D721Med (cell line): ENCODE measurements at regions not wholly inside any gene's neighbourhood (a gene's known extent, or its start where the extent isn't known, plus 50 kb on each side); places are given as distances from the start of the nearest gene placed in this dataset.

Source experiments
- DNase-seq: peaks from one replicate; pipeline ENCODE4 v3.0.0; 2011; ENCODE audit warnings: low spot score; ENCODE audit not compliant: insufficient read length
- FAIRE-seq: peaks from 2 replicates; lab custom pipeline; 2011; peaks lifted over from hg19 to GRCh38; lab: Jason Lieb, UNC
- TF ChIP-seq, protein P1 (sequence below): IDR thresholded peaks from 2 replicates; pipeline ENCODE4 v1.5.1; 2012; ENCODE audit warnings: mild to moderate bottlenecking, control low read depth; ENCODE audit not compliant: insufficient read depth; ENCODE audit errors: missing control alignments

DNA sequence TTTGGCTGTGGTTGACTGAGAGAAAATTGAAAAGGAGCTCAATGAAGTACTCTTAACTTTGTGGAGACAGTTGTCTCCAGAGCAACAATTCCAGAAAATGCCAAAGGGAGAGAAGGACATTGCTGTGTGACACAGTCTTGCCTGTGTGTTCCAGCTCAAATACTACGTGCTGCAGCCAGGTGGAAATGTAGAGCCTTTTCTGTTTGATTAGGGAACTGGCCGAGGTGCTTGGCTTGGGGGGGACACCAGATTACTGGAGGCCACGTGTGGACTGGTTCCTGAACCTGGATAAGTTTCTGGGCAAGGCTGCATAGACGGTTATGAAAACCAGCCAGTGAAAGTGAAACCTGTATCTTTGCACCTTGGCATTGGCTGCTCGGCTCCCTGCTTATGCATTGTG, 217.9 kb downstream of the CTH start:
- DNase-seq (no peak), FAIRE-seq (no peak)
- TF ChIP-seq, protein P1, sequence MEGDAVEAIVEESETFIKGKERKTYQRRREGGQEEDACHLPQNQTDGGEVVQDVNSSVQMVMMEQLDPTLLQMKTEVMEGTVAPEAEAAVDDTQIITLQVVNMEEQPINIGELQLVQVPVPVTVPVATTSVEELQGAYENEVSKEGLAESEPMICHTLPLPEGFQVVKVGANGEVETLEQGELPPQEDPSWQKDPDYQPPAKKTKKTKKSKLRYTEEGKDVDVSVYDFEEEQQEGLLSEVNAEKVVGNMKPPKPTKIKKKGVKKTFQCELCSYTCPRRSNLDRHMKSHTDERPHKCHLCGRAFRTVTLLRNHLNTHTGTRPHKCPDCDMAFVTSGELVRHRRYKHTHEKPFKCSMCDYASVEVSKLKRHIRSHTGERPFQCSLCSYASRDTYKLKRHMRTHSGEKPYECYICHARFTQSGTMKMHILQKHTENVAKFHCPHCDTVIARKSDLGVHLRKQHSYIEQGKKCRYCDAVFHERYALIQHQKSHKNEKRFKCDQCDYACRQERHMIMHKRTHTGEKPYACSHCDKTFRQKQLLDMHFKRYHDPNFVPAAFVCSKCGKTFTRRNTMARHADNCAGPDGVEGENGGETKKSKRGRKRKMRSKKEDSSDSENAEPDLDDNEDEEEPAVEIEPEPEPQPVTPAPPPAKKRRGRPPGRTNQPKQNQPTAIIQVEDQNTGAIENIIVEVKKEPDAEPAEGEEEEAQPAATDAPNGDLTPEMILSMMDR: no peak

DNA sequence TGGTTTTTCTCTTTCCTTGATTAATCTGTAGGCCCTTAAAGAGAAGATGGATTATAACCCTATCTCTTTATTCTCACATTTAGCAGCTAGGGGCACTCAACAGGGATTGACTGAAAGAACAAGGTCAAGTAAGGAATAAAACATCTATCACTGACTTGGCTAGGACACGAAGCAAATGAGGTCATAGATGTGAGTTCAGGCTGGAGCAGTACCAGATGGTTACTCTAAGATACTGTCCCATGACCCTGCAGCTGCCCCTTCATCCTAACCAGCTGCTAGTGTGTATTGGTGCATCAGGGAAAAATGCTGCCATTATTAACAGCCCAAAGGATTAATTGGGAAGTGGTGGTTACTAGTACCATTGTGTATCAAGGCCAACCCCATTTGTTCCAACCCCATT, 221.9 kb downstream of the CTH start:
- FAIRE-seq (no peak), DNase-seq (no peak)
- TF ChIP-seq, protein P1: no peak

DNA sequence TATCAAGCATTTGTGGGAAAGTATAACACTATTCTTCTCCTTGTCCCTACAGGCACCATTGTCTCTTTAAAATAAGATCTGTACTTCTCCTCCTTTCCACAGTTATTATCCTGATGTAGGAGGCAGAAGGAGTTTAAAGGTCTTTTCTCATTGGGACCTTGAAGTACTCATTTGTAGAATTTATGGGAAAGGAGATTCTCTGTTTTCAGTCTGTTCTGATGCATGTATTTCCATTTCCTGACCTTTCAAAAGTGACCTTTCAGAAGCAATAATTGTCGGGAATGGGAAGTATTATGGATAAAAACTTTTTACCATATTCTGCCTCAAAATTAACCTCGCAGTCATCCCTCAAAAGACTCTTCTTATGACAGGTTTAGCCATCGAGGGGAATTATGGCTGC, 224.8 kb downstream of the CTH start:
- DNase-seq (no peak), FAIRE-seq (no peak)
- TF ChIP-seq, protein P1: no peak

DNA sequence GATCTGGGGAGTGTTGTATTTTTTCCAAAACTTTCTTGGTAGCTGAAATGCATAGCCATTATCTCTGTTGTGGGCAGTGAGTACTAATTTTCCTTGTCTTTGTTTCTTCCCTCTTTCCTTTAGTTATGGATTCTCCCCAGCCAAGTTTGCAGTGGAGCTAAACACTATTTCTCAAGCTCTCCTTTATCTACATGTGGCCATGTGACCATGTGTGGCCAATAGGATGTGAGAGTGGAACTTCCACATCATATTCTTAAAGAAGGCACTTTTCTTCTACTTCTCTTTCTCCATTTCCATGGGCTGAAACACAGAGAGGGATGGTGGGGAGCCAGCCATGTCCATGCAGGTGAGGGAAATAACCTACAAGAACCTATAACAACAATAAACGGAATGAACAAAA, 230.8 kb downstream of the CTH start:
- FAIRE-seq (no peak), DNase-seq (no peak)
- TF ChIP-seq, protein P1: no peak

DNA sequence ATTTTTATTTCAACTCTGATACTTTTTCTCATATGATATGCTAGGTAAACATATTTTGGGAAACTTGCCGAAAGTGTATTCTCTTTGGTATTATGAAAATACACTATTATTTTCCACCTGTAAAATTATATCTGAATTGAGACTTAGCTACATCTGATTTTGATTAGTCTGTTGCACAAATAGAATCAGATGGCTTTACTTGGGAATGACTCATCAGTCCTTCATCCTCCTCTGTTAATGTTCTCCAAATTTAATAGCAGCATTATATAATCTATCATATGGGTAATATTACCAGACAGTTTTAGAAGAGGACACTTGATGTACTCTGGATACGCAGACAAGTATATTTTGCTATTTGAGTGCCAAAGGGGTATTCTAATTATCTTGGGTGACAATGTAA, 245.3 kb downstream of the CTH start:
- TF ChIP-seq, protein P1: no peak
- FAIRE-seq (no peak), DNase-seq (no peak)

DNA sequence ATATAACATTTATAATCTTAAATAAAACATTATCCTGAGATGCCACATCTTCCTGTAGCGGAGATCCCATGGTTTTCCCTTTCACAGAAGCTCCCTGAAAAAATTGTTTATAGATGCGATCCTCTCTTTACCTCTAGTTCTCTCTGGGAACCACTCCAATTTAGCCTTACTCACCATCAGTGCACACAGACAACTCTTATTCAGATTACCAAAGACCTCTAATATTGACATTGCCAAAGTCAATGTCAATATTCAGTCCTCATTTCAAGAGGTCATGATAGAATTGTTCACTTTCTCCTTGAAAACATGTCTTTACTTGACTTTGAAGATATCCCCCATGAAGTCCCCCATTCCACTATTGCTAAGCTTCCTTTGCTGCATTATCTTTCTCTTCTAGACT, 248.8 kb downstream of the CTH start:
- TF ChIP-seq, protein P1: no peak
- FAIRE-seq: no peak
- no peak for DNase-seq

DNA sequence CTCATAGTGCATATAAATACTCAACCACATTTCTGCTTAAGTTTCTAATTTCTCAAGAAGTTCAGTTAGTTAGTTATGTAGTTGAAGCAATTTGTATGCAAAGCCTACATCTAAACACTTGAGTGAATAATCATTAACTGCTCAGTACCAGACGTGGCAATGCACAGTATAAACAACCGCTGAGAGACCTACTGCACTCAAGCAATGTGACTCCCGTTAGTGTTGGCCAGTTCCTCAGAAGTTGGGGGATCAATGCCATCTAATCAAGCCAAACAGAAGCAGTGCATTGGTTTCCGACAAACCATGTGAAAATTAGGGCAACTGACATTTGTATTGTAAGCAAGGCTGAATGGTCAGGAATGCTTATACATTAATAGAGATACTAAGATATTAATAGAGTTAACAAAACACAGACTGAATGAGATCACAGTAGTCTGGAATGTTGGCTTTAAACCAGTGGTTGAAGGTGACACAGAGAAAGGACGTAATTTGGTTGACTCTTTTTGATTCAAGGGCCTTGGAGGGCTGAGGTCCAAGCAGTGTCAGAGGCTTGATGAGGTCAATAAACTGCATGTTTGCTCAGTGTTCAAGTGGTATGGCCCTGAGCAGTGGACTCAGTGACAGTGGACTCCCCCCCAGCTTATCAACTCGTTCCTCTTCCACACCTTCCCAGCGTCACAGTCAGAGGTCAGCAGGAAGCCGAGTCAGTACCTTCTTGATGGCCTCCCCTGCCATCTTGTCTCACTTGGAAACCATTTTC, 255.5 kb downstream of the CTH start:
- FAIRE-seq (no peak), DNase-seq (no peak)
- TF ChIP-seq, protein P1: no peak
